SU-DHL-6 (cell line): ENCODE measurements at regions not wholly inside any gene's neighbourhood (a gene's known extent, or its start where the extent isn't known, plus 50 kb on each side); places are given as distances from the start of the nearest gene placed in this dataset.

Experiments used
- H2AFZ ChIP-seq: fragments of 200-600 bp; sonication (generic); 2 replicates; pipeline ENCODE4 v1.6.1; 2014; ENCODE audit warnings: low read depth, mild to moderate bottlenecking, moderate library complexity, mixed read lengths, antibody characterized with exemption, low read length; ENCODE audit not compliant: severe bottlenecking
- H3F3A ChIP-seq: fragments of 200-600 bp; shearing (Covaris generic); 2 replicates; pipeline ENCODE4 v1.6.0; 2016; ENCODE audit warnings: antibody characterized with exemption, mild to moderate bottlenecking; ENCODE audit not compliant: insufficient read depth
- H3K27ac ChIP-seq: fragments of 200-600 bp; sonication (generic); 2 replicates; pipeline ENCODE4 v1.5.1; 2016; ENCODE audit warnings: low read depth, mild to moderate bottlenecking, low read length, moderate library complexity, mixed read lengths
- H3K27me3 ChIP-seq: fragments of 200-600 bp; sonication (generic), shearing (Covaris generic); 2 replicates; pipeline ENCODE4 v1.6.0; 2014; ENCODE audit warnings: mild to moderate bottlenecking, low read length
- H3K36me3 ChIP-seq: fragments of 200-600 bp; sonication (generic); 2 replicates; pipeline ENCODE4 v1.6.1; 2014; ENCODE audit warnings: mild to moderate bottlenecking, low read length, mixed read lengths
- H3K4me2 ChIP-seq: fragments of 300-600, 200-600 bp; shearing (Covaris generic), sonication (generic); 2 replicates; pipeline ENCODE4 v1.6.0; 2014; ENCODE audit warnings: low read length, low read depth, mild to moderate bottlenecking; ENCODE audit not compliant: poor library complexity, severe bottlenecking
- H3K4me3 ChIP-seq: fragments of 200-600 bp; sonication (generic); 2 replicates; pipeline ENCODE4 v1.5.1; 2014; ENCODE audit warnings: antibody characterized with exemption, low read length, mild to moderate bottlenecking, mixed read lengths; ENCODE audit not compliant: insufficient read depth, poor library complexity, severe bottlenecking
- H3K79me2 ChIP-seq: fragments of 200-600 bp; sonication (generic); 2 replicates; pipeline ENCODE4 v1.6.1; 2014; ENCODE audit warnings: mild to moderate bottlenecking, low read length, moderate library complexity; ENCODE audit not compliant: insufficient read depth
- H3K9ac ChIP-seq: fragments of 200-600 bp; sonication (generic); 2 replicates; pipeline ENCODE4 v1.7.0; 2014; ENCODE audit warnings: mild to moderate bottlenecking, low read length
- H3K9me2 ChIP-seq: fragments of 200-600 bp; sonication (generic); replicated peaks from 2 replicates; pipeline ENCODE4 v1.6.1; 2014; ENCODE audit warnings: low read length; ENCODE audit not compliant: insufficient read depth
- H3K9me3 ChIP-seq: fragments of 200-600 bp; sonication (generic); 2 replicates; pipeline ENCODE4 v1.6.1; 2014; ENCODE audit warnings: low read length, mixed read lengths; ENCODE audit not compliant: insufficient read depth
- H4K20me1 ChIP-seq: fragments of 200-600 bp; sonication (generic); 2 replicates; pipeline ENCODE4 v1.6.1; 2014; ENCODE audit warnings: low read depth, mild to moderate bottlenecking, antibody characterized with exemption, low read length, moderate library complexity, mixed read lengths
- EZH2phosphoT487 ChIP-seq: fragments of 200-600 bp; sonication (generic), shearing (Covaris generic); conservative IDR thresholded peaks from 2 replicates; pipeline ENCODE4 v1.6.1; 2018; ENCODE audit warnings: mild to moderate bottlenecking, antibody characterized with exemption, low read length, moderate library complexity, mixed read lengths
- TF ChIP-seq, protein P1 (sequence below): fragments of 200-600 bp; sonication (generic); IDR thresholded peaks from one replicate; pipeline ENCODE4 v1.5.1; 2017; ENCODE audit warnings: antibody characterized with exemption, mild to moderate bottlenecking, low read length, moderate library complexity; ENCODE audit not compliant: insufficient read depth, poor library complexity, severe bottlenecking

- no peaks in the 10 kb centered on the region for H3K36me3 ChIP-seq
- H3K27me3 ChIP-seq, result no peaks in the 10 kb centered on the region
- no peaks in the 10 kb centered on the region for H3K9me3 ChIP-seq
- H3K4me3 ChIP-seq, result no peak overlapping the region
- H3K4me2 ChIP-seq, result no peak overlapping the region
- H3K79me2 ChIP-seq, result no peaks in the 10 kb centered on the region
- H4K20me1 ChIP-seq, result no peaks in the 10 kb centered on the region
- H3K9ac ChIP-seq, result no peak overlapping the region
- H3K27ac ChIP-seq, result no peak overlapping the region
- H3F3A ChIP-seq, result no peaks in the 10 kb centered on the region
- no peak for TF ChIP-seq EZH2phosphoT487
- H3K9me2 ChIP-seq, result no peaks in the 10 kb centered on the region; the same call in 1 of the 2 replicates
- no peak overlapping the region for H2AFZ ChIP-seq
These were observed 929.8 kb upstream of the SLITRK1 start for GRCh38 chr13:84812078-84812477.

GRCh38 chr13:84810781-84811180 is 928.5 kb upstream of the SLITRK1 start:
- Histone ChIP-seq H3F3A (no peaks in the 10 kb centered on the region), H3K4me2 (no peak overlapping the region), H3K4me3 (no peak overlapping the region), H3K36me3 (no peaks in the 10 kb centered on the region), H3K27ac (no peak overlapping the region), H3K9ac (no peak overlapping the region), H3K79me2 (no peaks in the 10 kb centered on the region), H2AFZ (no peak overlapping the region), H3K27me3 (no peaks in the 10 kb centered on the region), H3K9me2 (no peaks in the 10 kb centered on the region), H4K20me1 (no peaks in the 10 kb centered on the region), H3K9me3 (no peaks in the 10 kb centered on the region)
- TF ChIP-seq, protein P1, sequence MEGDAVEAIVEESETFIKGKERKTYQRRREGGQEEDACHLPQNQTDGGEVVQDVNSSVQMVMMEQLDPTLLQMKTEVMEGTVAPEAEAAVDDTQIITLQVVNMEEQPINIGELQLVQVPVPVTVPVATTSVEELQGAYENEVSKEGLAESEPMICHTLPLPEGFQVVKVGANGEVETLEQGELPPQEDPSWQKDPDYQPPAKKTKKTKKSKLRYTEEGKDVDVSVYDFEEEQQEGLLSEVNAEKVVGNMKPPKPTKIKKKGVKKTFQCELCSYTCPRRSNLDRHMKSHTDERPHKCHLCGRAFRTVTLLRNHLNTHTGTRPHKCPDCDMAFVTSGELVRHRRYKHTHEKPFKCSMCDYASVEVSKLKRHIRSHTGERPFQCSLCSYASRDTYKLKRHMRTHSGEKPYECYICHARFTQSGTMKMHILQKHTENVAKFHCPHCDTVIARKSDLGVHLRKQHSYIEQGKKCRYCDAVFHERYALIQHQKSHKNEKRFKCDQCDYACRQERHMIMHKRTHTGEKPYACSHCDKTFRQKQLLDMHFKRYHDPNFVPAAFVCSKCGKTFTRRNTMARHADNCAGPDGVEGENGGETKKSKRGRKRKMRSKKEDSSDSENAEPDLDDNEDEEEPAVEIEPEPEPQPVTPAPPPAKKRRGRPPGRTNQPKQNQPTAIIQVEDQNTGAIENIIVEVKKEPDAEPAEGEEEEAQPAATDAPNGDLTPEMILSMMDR, result no peak
- TF ChIP-seq EZH2phosphoT487, result no peak

GRCh38 chr13:84802073-84802472 is 919.8 kb upstream of the SLITRK1 start:
- H4K20me1 ChIP-seq, result no peaks in the 10 kb centered on the region
- H3K36me3 ChIP-seq, result no peaks in the 10 kb centered on the region
- TF ChIP-seq, protein P1, result no peak
- TF ChIP-seq EZH2phosphoT487, result no peak
- H2AFZ ChIP-seq, result no peak overlapping the region
- no peaks in the 10 kb centered on the region for H3K27me3 ChIP-seq
- H3K79me2 ChIP-seq, result no peaks in the 10 kb centered on the region
- H3K4me2 ChIP-seq, result no peak overlapping the region
- no peaks in the 10 kb centered on the region for H3F3A ChIP-seq
- no peaks in the 10 kb centered on the region for H3K9me3 ChIP-seq
- no peak overlapping the region for H3K9ac ChIP-seq
- H3K9me2 ChIP-seq, result no peaks in the 10 kb centered on the region
- H3K27ac ChIP-seq, result no peak overlapping the region
- H3K4me3 ChIP-seq, result no peak overlapping the region

DNA sequence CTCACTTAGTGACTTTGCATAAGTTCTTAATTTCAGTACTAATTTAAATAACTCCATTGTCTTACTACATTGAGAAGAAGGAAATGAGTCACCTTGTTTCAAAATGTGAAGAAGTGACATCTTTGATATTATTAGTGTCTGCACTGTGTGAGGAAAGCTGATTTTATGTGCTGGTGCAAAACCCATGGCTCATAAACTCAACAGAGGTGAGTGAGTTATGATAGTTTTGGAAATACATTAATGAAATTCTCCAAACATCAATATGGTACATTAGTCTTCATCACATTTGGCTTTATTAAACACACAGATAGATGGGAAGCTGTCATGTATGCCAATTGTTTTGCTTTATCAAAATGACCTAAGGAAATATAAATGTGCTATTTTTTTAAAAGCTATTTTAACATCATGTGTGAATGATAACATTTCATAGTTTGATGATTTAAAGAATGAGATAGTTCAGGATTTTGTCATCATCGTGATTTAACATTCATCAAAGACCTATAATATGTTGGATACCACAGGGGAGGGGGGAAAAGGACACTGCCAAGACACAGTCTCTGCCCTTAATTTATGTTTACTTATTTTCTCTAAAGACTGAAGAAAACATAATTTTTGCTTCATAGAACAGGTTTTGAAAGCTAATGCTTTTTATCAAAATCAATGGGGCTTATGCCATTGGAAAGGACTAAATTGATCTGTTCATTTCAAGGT is 902.3 kb upstream of the SLITRK1 start:
- TF ChIP-seq EZH2phosphoT487, result no peak
- Histone ChIP-seq H3K9me3 (no peaks in the 10 kb centered on the region), H3K79me2 (no peaks in the 10 kb centered on the region), H2AFZ (no peak overlapping the region), H3K27me3 (no peaks in the 10 kb centered on the region), H3K9ac (no peak overlapping the region), H3K36me3 (no peaks in the 10 kb centered on the region), H3F3A (no peaks in the 10 kb centered on the region), H3K27ac (no peak overlapping the region), H3K9me2 (peaks cover 3% of the 10 kb centered on the region; the same call in 1 of the 2 replicates), H3K4me2 (no peak overlapping the region), H3K4me3 (no peak overlapping the region), H4K20me1 (no peaks in the 10 kb centered on the region)
